ENCODE measurements at regions not wholly inside any gene's neighbourhood (a gene's known extent, or its start where the extent isn't known, plus 50 kb on each side); places are given as distances from the start of the nearest gene placed in this dataset.

GRCh38 chr16:35497399-35497798 lies 2038.0 kb downstream of the TP53TG3F start:
- DNase-seq (ENCODE audit: low read depth) = no peak
- no peak overlapping the region for H3K4me3 ChIP-seq (ENCODE audit: control insufficient read depth, low read depth, low read length)
- TF ChIP-seq CTCF (conservative IDR thresholded peaks at IDR 0.05; ENCODE audit: control insufficient read depth, insufficient read depth, low read depth, low read length) = no peak

- H3K4me3 ChIP-seq (ENCODE audit: control insufficient read depth, low read depth, low read length) = no peak overlapping the region
- DNase-seq (ENCODE audit: low read depth) = no peak
- no peak for TF ChIP-seq CTCF (conservative IDR thresholded peaks at IDR 0.05; ENCODE audit: control insufficient read depth, insufficient read depth, low read depth, low read length)
Measured at GRCh38 chr16:35506018-35506897, 2046.8 kb downstream of the TP53TG3F start.

GRCh38 chr16:35506898-35507194 lies 2047.4 kb downstream of the TP53TG3F start:
- TF ChIP-seq CTCF (conservative IDR thresholded peaks at IDR 0.05; ENCODE audit: control insufficient read depth, insufficient read depth, low read depth, low read length) = no peak
- H3K4me3 ChIP-seq (ENCODE audit: control insufficient read depth, low read depth, low read length) = no peak overlapping the region
- DNase-seq (ENCODE audit: low read depth) = no peak

GRCh38 chr16:35510701-35511100 lies 2051.3 kb downstream of the TP53TG3F start:
- no peak for DNase-seq (ENCODE audit: low read depth)
- no peak for TF ChIP-seq CTCF (conservative IDR thresholded peaks at IDR 0.05; ENCODE audit: control insufficient read depth, insufficient read depth, low read depth, low read length)
- H3K4me3 ChIP-seq (ENCODE audit: control insufficient read depth, low read depth, low read length) = no peak overlapping the region

- TF ChIP-seq CTCF (conservative IDR thresholded peaks at IDR 0.05; ENCODE audit: control insufficient read depth, insufficient read depth, low read depth, low read length) = no peak
- no peak for DNase-seq (ENCODE audit: low read depth)
- H3K4me3 ChIP-seq (ENCODE audit: control insufficient read depth, low read depth, low read length) = no peak overlapping the region
Measured at GRCh38 chr16:35516551-35516950, 2057.1 kb downstream of the TP53TG3F start.

- TF ChIP-seq CTCF (conservative IDR thresholded peaks at IDR 0.05; ENCODE audit: control insufficient read depth, insufficient read depth, low read depth, low read length) = no peak
- H3K4me3 ChIP-seq (ENCODE audit: control insufficient read depth, low read depth, low read length) = no peak overlapping the region
- no peak for DNase-seq (ENCODE audit: low read depth)
Measured at GRCh38 chr16:35516971-35517370, 2057.6 kb downstream of the TP53TG3F start.

Measured in fibroblast of mammary gland (primary cell).